ENCODE measurements at regions not wholly inside any gene's neighbourhood (a gene's known extent, or its start where the extent isn't known, plus 50 kb on each side); places are given as distances from the start of the nearest gene placed in this dataset.
"Not testable (repeated sequence)": the region's sequence is repeated elsewhere in the genome, so short reads cannot be mapped to it uniquely, and the experiment has no call there.

GRCh38 chr19:27717825-27718224, 1495.1 kb downstream of the UQCRFS1 start:
- DNase-seq = no peak

- DNase-seq = no peak
Measured at GRCh38 chr19:27716922-27717321, 1496.0 kb downstream of the UQCRFS1 start.

- DNase-seq = no peak
Measured at GRCh38 chr19:27714857-27715256, 1498.1 kb downstream of the UQCRFS1 start.

- no peak for DNase-seq
Measured at GRCh38 chr19:27709496-27709895, 1503.5 kb downstream of the UQCRFS1 start.

GRCh38 chr19:27708986-27709385, 1504.0 kb downstream of the UQCRFS1 start:
- DNase-seq = not testable (repeated sequence)

GRCh38 chr19:27707026-27707425, 1505.9 kb downstream of the UQCRFS1 start:
- DNase-seq = not testable (repeated sequence)

GRCh38 chr19:27705896-27706295, 1507.1 kb downstream of the UQCRFS1 start:
- DNase-seq = no peak

GRCh38 chr19:27694361-27695055, 1518.4 kb downstream of the UQCRFS1 start:
- DNase-seq = no peak

- no peak for DNase-seq
Measured at GRCh38 chr19:27691991-27692390, 1521.0 kb downstream of the UQCRFS1 start.

GRCh38 chr19:27689734-27690241, 1523.2 kb downstream of the UQCRFS1 start:
- DNase-seq = no peak

- DNase-seq = no peak
Measured at GRCh38 chr19:27684293-27684692, 1528.7 kb downstream of the UQCRFS1 start.

- DNase-seq = no peak
Measured at GRCh38 chr19:27681972-27682371, 1531.0 kb downstream of the UQCRFS1 start.

GRCh38 chr19:27679905-27680304, 1533.0 kb downstream of the UQCRFS1 start:
- no peak for DNase-seq

- DNase-seq = no peak
Measured at GRCh38 chr19:27679399-27679798, 1533.6 kb downstream of the UQCRFS1 start.

GRCh38 chr19:27676877-27677276, 1536.1 kb downstream of the UQCRFS1 start:
- no peak for DNase-seq

GRCh38 chr19:27676334-27676733, 1536.6 kb downstream of the UQCRFS1 start:
- DNase-seq = no peak

- DNase-seq = no peak
Measured at GRCh38 chr19:27675771-27676170, 1537.2 kb downstream of the UQCRFS1 start.

- DNase-seq = no peak
Measured at GRCh38 chr19:27674701-27675100, 1538.2 kb downstream of the UQCRFS1 start.

- DNase-seq = no peak
Measured at GRCh38 chr19:27673986-27674385, 1539.0 kb downstream of the UQCRFS1 start.

GRCh38 chr19:27672309-27673047, 1540.5 kb downstream of the UQCRFS1 start:
- no peak for DNase-seq

GRCh38 chr19:27671876-27672275, 1541.1 kb downstream of the UQCRFS1 start:
- no peak for DNase-seq

GRCh38 chr19:27660428-27660827, 1552.5 kb downstream of the UQCRFS1 start:
- no peak for DNase-seq

GRCh38 chr19:27657271-27658051, 1555.5 kb downstream of the UQCRFS1 start:
- no peak for DNase-seq
